Activated gamma-delta T cell treated with anti-CD3 and anti-CD28 coated beads, Interleukin-2, amount 50 U/mL, for 16 hours (primary cell): ENCODE measurements at regions not wholly inside any gene's neighbourhood (a gene's known extent, or its start where the extent isn't known, plus 50 kb on each side); places are given as distances from the start of the nearest gene placed in this dataset.

Source experiments
- DNase-seq: peaks from one replicate; pipeline ENCODE4 v3.0.0-alpha.2; 2020; ENCODE audit warnings: low read depth

DNA sequence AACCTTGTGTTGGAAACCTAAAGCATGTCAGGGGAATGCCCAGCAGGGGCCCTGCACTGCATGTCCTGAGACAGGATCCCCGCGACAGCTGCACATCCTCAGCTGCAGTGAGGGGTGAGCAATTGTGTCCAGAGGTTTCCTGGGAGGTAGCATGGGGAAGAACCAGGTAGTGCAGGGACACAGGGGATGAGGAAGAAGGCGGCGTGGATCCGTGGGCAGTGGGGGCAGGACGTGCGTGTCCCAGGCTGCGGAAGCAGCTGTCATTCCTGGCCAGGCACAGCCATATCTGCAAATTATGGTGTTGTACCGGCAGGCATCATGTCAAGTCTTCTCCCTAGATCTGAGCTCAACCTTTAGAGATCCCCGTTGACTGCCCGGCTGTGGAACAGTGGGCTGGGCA lies 238.2 kb upstream of the MYT1L start:
- DNase-seq: no peak

DNA sequence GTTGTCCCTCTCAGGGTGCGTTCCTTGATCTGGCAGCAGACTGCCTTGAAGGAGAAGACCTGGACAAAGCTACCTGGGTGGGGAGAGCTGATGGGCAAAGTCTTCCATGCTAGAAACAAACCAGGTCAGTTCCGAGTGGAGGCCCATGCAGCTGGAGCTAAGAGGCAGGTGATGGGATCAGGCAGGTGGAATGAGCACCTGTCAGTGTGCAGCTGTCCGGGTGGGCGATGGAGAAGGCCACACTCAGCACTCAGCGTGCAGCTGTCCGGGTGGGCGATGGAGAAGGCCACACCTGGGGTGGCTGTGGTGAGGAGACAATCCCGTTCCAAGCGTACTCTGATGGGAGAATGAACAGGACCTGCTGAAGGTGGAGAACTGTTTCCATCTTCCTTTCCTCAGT lies 237.3 kb upstream of the MYT1L start:
- DNase-seq: no peak

DNA sequence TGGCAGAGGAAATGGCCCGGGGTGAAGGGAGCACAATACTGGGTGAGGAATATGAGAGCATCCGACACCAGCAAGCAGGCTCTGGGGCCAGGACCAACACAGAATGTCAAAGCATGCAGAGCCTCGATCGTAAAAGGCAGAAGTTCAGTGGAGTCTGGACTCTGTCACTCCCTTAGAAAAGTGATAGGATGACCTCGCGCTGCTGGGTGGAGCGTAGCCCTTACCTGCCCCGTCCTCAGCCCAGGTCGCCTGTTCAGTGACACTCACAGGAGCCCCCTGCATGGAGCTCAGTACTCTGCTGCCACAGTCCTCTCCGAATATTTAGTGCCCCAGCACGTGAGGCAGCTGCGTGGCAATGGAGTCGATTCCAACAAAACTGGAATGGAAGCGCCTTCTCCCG lies 236.7 kb upstream of the MYT1L start:
- no peak for DNase-seq

DNA sequence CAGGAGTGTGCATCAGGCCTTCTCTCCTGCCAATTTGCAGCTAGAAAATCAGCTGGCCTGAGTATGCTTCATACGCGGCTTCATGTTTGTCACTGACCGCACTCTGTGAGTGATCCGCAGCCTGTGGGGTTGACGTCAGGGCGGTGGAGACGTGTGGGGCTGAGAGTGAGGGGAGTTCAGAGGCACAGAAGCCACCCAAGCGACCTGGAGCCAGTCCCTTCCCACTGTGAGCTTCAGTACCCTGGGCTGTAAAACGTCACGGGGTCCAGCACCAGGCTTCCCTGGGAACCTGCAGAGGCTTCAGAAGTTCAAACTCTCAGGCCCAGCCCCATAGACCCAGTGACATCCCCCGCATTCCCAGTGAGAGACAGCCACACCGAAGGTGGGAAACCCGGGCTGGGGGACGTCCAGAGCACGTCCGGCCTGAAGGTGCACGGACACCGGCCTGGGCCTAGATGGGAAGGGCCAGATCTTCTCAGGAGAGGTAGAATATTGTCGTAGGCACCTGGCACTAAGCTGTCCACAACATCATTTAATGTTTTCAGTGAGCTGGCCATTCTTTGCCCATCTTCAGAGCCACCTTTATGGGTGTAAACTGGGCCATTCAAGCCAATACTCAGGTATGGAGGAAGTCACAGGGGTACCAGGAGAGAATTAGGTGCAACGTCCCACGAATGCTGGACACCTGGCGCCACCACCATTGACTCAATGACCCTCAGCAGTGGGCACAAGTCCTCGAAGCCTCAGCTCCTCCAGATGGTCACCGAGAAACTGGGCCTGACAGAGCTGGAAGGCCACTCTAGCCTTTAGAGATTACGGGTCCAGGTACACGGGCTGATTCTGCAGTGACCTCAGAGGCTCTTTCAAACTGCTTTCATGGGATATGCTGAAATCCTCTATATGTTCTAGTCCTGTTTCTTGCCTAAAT lies 235.6 kb upstream of the MYT1L start:
- DNase-seq: no peak

DNA sequence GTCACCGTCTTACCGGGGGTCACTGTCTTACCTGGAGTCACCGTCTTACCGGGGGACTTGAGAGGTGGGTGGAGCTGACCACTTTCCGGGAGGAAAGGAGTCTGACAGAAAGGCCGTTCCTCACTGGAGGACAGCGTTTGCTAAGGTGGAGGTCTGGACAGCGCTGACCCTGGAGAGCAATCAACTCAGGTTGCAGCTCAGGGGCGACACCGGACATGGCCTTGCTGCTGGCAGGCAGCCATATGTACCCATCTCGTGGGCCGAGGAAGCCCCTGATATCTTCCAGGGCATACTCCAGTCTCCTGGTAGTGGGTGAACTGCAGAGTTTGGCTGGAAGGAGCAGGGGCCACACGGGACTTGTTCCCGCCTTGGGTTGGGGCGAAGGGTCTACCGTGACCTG lies 234.6 kb upstream of the MYT1L start:
- no peak for DNase-seq

DNA sequence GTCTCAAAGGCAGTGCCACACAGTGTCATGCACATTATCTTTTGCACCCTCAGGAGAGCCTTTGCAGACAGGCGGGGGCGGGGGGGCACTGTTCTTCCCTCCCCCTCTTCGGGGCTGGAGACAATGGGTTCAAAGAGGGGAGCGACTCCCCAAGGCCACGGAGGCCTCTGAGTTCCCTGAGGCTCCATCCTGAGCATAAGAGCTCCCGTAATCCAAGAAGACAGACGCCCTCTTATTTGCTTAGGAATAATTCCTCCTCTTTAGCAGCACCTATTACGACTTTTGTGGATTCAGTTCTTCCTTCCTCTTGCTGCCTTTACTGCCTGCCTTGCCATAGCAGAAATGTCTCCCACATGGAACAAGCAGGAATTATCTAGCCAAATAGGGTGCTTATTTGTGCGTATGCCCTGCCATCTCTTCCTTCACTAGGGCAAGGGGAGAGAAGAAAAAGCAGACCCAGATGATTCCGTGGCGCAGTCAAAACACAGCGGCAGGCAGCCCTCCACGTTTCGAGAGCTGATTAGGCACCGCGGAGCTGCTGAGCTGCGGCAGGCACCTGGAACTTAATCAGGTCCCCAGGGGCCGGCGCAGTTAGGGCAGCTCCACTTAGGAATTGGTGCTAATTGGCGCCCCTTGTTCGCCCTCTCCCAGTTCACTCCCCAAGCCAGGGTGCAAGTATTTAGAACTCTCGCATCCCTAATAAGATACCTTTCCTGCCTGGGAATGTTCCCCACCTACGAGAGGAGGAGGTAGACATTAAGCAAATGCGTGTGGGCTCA lies 233.4 kb upstream of the MYT1L start:
- no peak for DNase-seq

DNA sequence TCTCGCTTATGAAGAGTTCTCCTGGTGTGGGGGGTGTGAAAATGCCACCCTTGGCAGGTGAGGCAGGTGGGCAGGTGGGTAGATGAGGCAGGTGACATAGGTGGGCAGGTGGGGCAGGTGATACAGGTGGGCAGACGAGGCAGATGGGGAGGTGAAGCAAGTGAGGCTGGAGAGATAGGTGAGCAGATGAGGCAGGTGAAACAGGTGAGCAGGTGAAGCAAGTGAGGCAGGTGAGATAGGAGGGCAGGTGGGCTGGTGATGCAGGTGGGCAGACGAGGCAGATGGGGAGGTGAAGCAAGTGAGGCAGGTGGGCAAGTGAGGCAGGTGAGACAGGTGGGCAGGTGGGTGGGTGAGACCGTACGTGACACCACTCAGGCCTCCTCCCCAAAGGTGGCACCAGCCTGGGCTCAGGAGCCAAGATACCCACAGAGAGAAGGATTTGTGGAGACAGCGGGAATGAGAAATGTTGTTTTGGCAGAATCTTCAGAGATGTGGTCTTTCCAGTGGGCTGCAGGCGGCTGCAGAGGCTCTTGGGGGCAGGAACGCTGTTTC lies 232.3 kb upstream of the MYT1L start:
- no peak for DNase-seq

DNA sequence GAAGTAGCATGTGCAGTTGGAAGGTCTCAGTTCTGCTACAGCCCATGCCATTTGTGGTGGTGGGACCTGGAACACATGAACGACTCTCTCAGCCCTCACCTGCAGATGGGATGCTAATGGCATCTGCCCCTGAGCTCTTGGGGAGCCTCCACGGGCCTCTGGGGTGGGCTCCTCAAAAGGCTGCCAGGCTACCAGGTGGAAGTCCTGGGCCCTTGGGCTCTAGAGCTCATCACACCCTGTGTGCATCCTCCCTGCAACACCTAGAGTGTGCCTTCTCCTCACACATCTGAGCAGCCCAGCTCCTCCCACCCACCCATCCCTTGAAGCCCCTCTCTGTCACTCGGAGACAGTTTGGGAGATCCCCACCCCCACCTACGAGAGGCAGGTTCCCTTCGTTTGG lies 231.8 kb upstream of the MYT1L start:
- no peak for DNase-seq

DNA sequence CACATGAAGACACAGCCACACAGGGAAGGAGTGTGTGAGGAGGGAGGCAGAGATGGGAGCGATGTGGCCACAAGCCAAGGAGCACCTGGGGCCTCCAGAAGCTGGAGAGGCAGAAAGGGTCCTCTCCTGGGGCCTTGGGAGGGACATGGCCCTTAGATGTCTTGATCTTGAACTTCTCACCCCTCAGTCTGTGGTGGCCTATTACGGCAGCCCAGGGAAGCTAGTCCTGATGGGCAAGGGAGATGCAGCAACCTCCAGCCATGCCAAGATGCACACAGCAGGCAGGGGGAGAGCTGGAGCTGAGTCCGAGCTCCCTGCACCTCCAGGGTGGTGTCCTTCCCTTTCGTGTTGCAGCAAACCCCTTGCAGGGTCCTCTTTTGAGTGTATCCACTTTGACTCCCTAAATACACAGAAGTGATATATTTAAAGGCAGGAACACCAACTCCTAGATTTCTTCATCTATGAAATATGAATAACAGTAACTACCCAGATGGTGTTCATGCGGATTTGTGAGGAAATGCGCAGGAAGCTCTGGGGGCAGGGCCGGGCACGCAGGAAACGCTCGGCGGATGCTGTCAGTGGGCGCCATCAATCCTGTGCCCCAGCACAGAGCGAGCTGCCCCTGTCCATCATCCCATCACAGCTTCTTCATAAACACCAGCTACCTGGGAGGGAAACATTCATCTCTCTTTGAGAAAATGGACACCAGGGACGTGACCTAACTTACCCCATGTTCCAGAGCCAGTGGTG lies 230.4 kb upstream of the MYT1L start:
- DNase-seq: no peak

DNA sequence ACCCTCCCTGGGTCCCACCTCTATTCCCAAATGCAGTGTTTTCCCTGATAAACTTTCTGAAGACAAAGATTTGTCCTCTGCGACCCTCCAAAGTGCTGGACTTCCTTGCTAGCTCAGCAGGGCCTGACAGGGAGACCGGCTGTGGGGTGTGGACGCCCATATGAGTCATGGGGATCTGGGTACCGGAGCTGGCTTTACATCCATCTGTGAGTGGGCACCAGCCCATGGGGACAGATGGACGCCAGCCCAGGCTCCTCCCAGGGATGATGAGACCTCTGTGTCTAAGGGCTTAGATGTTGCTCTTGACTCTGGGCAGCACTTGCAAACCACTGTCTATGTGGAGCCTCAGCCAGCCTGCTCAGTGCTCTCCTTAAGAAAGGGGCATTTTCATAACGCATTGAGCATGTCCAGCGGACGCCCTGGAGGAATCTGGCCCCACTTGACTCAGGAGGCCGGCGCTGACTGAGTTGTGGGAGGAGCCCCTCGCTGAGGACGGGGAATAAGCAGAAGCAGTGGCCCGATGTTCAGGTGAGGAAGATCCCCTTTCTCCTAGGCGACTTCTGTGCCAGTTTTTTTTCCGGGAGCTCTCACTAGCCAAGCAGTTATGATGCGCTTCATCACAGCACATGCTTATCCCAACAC lies 229.4 kb upstream of the MYT1L start:
- DNase-seq: no peak

DNA sequence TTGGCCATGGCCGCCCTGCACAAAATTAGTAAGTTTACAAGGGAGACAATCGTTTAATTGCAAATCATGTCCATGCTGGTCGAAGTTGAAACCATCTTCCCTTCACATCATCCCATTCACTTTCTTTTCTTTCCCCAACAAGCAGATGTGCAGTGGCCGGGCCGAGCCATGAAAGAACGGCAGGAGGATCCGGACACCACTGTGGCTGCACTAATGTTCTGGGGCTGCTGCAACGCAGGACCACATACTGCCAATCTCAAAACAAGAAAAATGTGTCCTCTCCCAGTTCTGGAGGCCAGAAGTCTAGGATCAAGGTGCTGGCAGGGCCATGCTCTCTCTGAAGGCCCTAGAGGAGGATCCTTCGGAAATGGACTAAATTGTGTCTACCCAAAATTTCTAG lies 227.4 kb upstream of the MYT1L start:
- no peak for DNase-seq

DNA sequence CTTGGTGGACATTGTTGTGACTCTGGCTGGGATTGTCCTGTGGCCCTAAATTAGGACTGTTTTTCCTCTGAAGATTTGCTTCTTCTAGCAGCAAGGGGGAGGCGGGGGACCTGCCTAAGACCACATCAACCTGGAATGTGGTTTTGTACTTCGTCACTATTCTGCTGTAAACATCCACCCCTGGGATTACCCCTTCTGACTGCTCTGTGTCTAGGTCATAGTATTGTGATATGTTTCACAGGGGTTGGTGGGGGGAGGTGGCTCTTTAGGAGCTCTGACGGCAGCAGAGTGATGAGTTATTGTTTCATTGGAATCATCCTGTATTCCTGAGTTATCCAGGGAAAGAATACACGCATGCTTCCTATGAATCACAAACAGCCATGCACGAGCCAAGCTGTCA lies 226.4 kb upstream of the MYT1L start:
- DNase-seq: no peak

DNA sequence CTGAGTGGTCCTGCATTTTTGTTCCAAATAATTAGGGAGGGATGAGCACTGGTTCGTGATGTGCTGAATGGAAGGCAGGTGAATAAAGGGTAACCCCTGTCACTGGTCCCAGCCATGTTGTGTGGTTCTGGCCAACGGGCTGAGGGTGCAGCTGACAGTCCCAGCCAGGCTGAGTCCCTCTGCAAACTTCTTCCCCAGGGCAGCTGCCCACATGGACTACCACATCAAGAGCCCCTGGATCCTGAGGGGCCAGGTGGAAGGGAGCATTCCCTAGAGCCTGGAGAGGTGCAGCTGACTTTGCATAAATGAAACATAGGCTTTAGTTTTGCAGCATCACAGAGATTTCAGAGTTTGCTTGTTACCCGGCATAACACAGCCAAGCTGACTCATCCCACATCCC lies 219.8 kb upstream of the MYT1L start:
- DNase-seq: no peak

DNA sequence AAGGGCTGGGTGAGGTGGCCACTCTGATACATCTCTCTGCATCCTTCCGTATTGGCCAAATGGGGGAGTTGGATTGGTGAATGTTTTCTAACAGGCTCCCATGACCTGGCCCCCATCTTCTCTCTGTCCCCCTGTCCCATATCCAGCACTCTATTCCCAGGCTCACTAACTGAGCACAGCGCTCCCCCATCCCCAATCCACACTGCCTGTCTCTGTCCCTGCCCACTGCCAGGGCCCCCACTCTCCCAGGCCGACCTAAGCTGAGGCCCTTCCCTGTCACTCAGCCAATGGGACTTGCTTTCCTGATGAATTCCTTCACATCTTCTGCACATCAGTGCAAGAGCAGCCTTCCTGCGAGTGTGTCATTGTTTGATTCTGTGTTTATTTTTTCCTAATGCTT lies 216.8 kb upstream of the MYT1L start:
- no peak for DNase-seq

DNA sequence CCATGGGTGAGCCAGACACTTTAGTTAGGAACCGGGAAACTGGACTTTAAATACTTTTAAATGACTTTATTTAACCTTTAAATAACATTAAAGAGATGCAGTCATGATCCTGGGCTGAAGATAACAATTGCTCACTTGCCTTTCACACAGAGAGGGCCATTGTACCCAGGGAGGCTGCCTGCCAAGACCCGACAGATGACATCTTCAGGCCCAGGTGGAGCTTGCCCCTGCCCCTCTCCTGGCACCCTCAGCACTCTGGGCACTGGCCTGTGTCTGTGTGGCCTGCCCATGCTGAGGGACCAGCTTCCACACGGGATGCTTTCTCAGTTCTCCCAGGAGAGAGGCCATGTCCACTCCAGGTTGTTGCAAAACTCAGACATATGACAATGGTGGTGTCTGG lies 216.4 kb upstream of the MYT1L start:
- no peak for DNase-seq

DNA sequence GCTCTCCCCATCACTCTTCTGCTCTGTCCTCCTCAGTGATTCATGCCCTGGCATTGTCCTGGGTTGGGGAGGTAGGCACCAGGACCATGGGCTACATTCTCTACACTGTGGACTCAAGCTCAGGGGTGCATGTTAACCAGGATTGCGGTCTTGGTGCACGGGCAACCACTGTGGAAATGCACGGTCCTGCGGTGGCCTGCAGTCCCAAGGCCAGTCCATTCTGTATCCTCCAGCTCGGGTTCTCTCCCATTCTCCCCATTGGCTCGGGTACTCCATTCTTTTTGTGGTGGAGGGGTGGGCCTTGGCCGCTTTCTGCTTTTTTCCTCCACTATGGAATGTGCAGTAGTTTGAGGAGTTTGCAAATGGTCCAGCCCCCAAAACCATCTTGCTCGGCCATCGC lies 215.0 kb upstream of the MYT1L start:
- DNase-seq: no peak

DNA sequence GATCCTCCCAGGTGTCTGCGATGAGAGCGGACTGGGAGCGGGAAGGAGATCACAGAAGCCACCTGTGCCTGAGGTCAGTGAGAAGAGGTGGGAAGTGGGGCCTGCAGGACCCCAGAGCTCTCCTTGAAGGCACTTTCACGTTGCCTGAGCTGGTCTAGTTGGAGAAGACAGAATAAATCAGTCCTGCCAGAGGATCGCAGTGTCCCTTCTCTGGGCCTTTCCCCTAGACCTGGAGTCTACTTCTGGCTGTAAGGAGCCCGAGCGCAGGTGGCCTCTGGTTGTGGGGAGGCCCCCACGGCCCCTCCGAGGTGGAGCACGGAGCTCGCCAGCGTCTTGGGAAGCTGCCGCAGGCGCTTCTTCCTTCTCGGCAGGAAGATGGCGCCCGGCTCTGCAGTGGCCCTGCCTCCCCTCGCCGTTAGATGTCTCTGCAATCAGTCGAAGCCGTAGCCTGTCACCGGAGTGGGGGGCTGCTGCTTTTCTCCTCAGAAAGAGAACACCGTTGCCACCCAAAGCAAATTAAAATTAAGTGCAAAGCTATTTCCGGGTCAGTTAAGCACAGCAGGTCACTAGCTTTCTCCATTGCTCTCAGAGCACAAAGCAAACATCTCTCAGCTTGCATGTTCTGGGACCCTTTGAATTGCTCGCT lies 212.0 kb upstream of the MYT1L start:
- DNase-seq: no peak

DNA sequence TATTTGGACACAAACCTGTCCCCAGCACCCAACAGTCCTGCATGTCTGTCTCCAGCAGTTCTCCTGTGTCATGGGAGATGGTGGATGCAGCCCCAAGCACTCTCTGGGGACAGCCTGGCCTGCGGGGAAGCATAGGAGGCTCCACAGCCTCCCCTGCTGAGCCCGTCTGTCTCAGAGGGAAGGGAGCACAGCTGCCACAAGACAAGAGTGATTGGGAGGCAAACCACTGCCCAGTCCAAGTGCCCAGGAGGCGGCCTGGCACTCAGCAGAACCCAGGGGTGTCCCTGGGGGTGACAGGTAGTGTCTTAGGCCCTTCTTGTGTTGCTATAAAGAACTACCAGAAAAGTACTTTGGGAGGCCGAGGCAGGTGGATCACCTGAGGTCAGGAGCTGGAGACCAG lies 211.2 kb upstream of the MYT1L start:
- no peak for DNase-seq

DNA sequence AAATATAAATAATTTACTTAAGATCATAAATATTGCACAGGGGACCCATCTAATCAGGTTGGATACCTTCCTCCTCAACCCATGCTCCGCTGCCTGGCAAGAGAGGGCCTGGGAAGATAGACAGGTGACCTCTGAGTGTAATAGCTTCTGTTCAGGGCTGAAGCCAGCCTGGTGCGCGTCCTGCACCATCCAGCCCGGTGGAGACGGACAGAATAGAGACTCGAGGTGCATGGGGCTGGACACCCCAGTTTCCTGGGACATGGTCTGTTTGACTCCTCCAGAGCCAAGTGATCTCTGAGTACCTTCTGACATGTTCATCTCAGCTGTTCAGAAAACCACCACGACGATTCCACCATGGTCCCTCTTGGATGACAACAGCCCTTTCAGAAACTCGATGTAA lies 209.3 kb upstream of the MYT1L start:
- DNase-seq: no peak

DNA sequence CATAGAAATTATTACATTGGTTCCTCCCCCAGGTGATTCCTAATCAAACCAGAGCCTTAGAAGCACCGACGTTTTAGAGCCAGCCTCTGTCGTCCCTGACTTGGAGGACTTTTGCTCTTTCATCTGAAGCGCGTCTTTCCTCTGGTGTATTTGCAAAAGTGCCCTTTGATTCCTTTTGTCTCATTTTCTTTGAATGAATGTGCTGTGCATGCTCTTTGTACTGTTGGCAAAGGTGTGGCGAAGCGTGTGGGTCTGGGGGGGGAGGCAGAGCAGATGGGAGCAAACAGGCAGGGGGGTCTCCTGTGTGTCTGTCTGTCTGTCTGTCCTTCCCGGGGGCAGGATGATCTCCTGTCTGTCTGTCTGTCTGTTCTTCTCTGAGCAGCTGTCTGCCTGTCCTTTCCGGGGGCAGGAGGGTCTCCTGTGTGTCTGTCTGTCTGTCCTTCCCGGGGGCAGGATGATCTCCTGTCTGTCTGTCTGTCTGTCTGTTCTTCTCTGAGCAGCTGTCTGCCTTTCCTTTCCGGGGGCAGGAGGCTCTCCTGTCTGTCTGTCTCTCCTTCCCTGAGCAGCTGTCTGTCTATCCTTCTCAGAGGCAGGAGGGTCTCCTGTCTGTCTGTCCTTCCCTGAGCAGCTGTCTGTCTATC lies 205.5 kb upstream of the MYT1L start:
- DNase-seq: no peak

DNA sequence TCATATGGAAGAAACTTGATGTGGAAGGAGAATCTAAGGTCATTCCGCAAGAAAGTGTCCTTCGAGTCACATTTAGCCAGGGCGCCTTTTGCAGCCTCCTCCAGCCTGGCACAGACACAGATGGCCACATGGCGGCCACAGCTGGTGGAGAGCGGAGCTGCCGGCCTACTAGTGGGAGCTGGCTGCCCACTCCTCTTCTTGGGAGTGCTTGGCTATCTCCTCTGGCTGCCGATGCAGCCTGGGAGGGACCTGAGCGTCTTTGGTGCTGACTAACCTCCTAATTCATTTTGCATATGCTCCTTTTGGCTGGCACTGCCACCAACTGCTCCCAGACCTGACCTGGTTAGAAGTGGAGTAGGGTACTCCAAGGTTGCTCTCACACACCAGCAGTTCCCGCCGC lies 199.3 kb upstream of the MYT1L start:
- DNase-seq: no peak
